H9 (cell line): ENCODE measurements at regions not wholly inside any gene's neighbourhood (a gene's known extent, or its start where the extent isn't known, plus 50 kb on each side); places are given as distances from the start of the nearest gene placed in this dataset.

Source experiments
- DNase-seq: peaks from one replicate; pipeline ENCODE4 v3.0.0-alpha.2; 2017
- H2AFZ ChIP-seq: one replicate; pipeline ENCODE4 v1.6.1; 2013; ENCODE audit warnings: mild to moderate bottlenecking, low read length, control low read depth, moderate library complexity
- H2AK5ac ChIP-seq: 2 replicates; pipeline ENCODE4 v1.6.1; 2013; ENCODE audit warnings: low read length, control low read depth, mixed read lengths; ENCODE audit not compliant: insufficient read length
- H2BK120ac ChIP-seq: one replicate; pipeline ENCODE4 v1.6.1; 2013; ENCODE audit warnings: low read depth, mild to moderate bottlenecking, low read length, control low read depth, inconsistent platforms; ENCODE audit not compliant: poor library complexity, severe bottlenecking
- H2BK12ac ChIP-seq: 2 replicates; pipeline ENCODE4 v1.6.1; 2013; ENCODE audit warnings: low read length, control low read depth, mixed read lengths, low read depth; ENCODE audit not compliant: insufficient read length
- H2BK15ac ChIP-seq: 2 replicates; pipeline ENCODE4 v1.6.1; 2013; ENCODE audit warnings: low read depth, low read length, control low read depth
- H2BK20ac ChIP-seq: one replicate; pipeline ENCODE4 v1.6.1; 2013; ENCODE audit warnings: low read depth, mild to moderate bottlenecking, low read length, control low read depth, inconsistent platforms; ENCODE audit not compliant: poor library complexity, severe bottlenecking
- H2BK5ac ChIP-seq: 2 replicates; pipeline ENCODE4 v1.6.1; 2013; ENCODE audit warnings: low read length, control low read depth, mixed read lengths; ENCODE audit not compliant: insufficient read length
- H3K14ac ChIP-seq: 2 replicates; pipeline ENCODE4 v1.6.1; 2013; ENCODE audit warnings: low read length, control low read depth; ENCODE audit not compliant: insufficient read depth
- H3K18ac ChIP-seq: 2 replicates; pipeline ENCODE4 v1.6.1; 2013; ENCODE audit warnings: low read depth, mild to moderate bottlenecking, mixed read lengths, low read length, control low read depth; ENCODE audit not compliant: insufficient read length
- H3K23ac ChIP-seq: 2 replicates; pipeline ENCODE4 v1.6.1; 2013; ENCODE audit warnings: low read length, control low read depth, mixed read lengths, low read depth; ENCODE audit not compliant: insufficient read length
- H3K23me2 ChIP-seq: 2 replicates; pipeline ENCODE4 v1.6.1; 2013; ENCODE audit warnings: low read depth, mild to moderate bottlenecking, mixed read lengths, low read length, control low read depth; ENCODE audit not compliant: insufficient read length, poor library complexity, severe bottlenecking
- H3K27ac ChIP-seq: 2 replicates; pipeline ENCODE4 v1.5.1; 2013; ENCODE audit warnings: low read length, control low read depth, mixed read lengths, low read depth; ENCODE audit not compliant: insufficient read length
- H3K27me3 ChIP-seq: 2 replicates; pipeline ENCODE4 v1.6.1; 2013; ENCODE audit warnings: low read length, control low read depth, inconsistent platforms; ENCODE audit not compliant: insufficient read depth
- H3K4ac ChIP-seq: 2 replicates; pipeline ENCODE4 v1.6.1; 2013; ENCODE audit warnings: low read depth, mild to moderate bottlenecking, control low read depth, inconsistent platforms, low read length, moderate library complexity
- H3K4me1 ChIP-seq: 2 replicates; pipeline ENCODE4 v1.6.1; 2013; ENCODE audit warnings: low read length, control low read depth, inconsistent platforms; ENCODE audit not compliant: insufficient read depth
- H3K4me2 ChIP-seq: 2 replicates; pipeline ENCODE4 v1.6.1; 2013; ENCODE audit warnings: low read length, control low read depth, mixed read lengths; ENCODE audit not compliant: insufficient read length, insufficient read depth
- H3K56ac ChIP-seq: 2 replicates; pipeline ENCODE4 v1.6.1; 2013; ENCODE audit warnings: low read depth, mild to moderate bottlenecking, mixed read lengths, low read length, control low read depth; ENCODE audit not compliant: insufficient read length
- H3K79me1 ChIP-seq: 2 replicates; pipeline ENCODE4 v1.6.1; 2013; ENCODE audit warnings: low read depth, mild to moderate bottlenecking, moderate library complexity, low read length, control low read depth, inconsistent platforms; ENCODE audit not compliant: insufficient read depth, poor library complexity, severe bottlenecking
- H3K79me2 ChIP-seq: 2 replicates; pipeline ENCODE4 v1.6.1; 2013; ENCODE audit warnings: low read length, control low read depth, inconsistent platforms; ENCODE audit not compliant: insufficient read depth
- H3K9ac ChIP-seq: 2 replicates; pipeline ENCODE4 v1.6.1; 2013; ENCODE audit warnings: low read length, control low read depth, mixed read lengths; ENCODE audit not compliant: insufficient read length; ENCODE audit errors: extremely low read depth
- H3K9me3 ChIP-seq: one replicate; pipeline ENCODE4 v1.6.1; 2013; ENCODE audit warnings: low read depth, low read length, inconsistent platforms; ENCODE audit not compliant: control insufficient read depth
- H3T11ph ChIP-seq: one replicate; pipeline ENCODE4 v1.6.1; 2013; ENCODE audit warnings: mild to moderate bottlenecking, low read length, control low read depth, inconsistent platforms
- H4K20me1 ChIP-seq: one replicate; pipeline ENCODE4 v1.6.1; 2013; ENCODE audit not compliant: control insufficient read depth, insufficient read length, insufficient read depth
- H4K5ac ChIP-seq: 2 replicates; pipeline ENCODE4 v1.6.1; 2013; ENCODE audit warnings: low read depth, mild to moderate bottlenecking, mixed read lengths, low read length, control low read depth; ENCODE audit not compliant: insufficient read length
- H4K8ac ChIP-seq: replicated peaks from 2 replicates; pipeline ENCODE4 v1.6.1; 2013; ENCODE audit warnings: low read length, control low read depth, mixed read lengths, low read depth; ENCODE audit not compliant: insufficient read length
- H4K91ac ChIP-seq: 2 replicates; pipeline ENCODE4 v1.6.1; 2013; ENCODE audit warnings: low read depth, mild to moderate bottlenecking, moderate library complexity, mixed read lengths, low read length, control low read depth; ENCODE audit not compliant: insufficient read length
- H3K27ac Mint-ChIP-seq, 3 experiments: 2 replicates in 2 of 3; 3 replicates in 1 of 3; pipeline ENCODE4 v1.8.0; 2020 to 2021; ENCODE audit warnings: mixed read lengths in 3 of 3, mild to moderate bottlenecking in 1 of 3, moderate library complexity in 1 of 3
- H3K27me3 Mint-ChIP-seq: 2 replicates; pipeline ENCODE4 v1.8.0; 2021; ENCODE audit warnings: low read depth, mild to moderate bottlenecking, moderate library complexity, mixed read lengths
- H3K36me3 Mint-ChIP-seq, 3 experiments: 2 replicates in 2 of 3; 3 replicates in 1 of 3; pipeline ENCODE4 v1.8.0; 2020 to 2021; ENCODE audit warnings: low read depth in 3 of 3, mixed read lengths in 3 of 3; ENCODE audit not compliant: insufficient read depth in 1 of 3
- H3K4me1 Mint-ChIP-seq, 2 experiments: 2 replicates each; pipeline ENCODE4 v1.8.0; 2020; ENCODE audit warnings: mixed read lengths in 2 of 2
- H3K4me3 Mint-ChIP-seq, 2 experiments: 2 replicates in 1 of 2; 3 replicates in 1 of 2; pipeline ENCODE4 v1.8.0; 2020 to 2021; ENCODE audit warnings: mild to moderate bottlenecking in 2 of 2, mixed read lengths in 2 of 2, moderate library complexity in 1 of 2
- H3K9me3 Mint-ChIP-seq, 2 experiments: 2 replicates in 1 of 2; 3 replicates in 1 of 2; pipeline ENCODE4 v1.8.0; 2020; ENCODE audit warnings: mild to moderate bottlenecking in 2 of 2, mixed read lengths in 2 of 2, moderate library complexity in 1 of 2
- CTCF ChIP-seq: fragments of 200-600 bp; sonication (generic); conservative IDR thresholded peaks from 3 replicates; pipeline ENCODE4 v1.8.0; 2021; ENCODE audit warnings: antibody characterized with exemption, mild to moderate bottlenecking
- WGBS: extraction: QIAGEN DNeasy Blood & Tissue Kit; methylation state at CpG from one replicate; pipeline ENCODE4 v1.1.7; 2013; ENCODE audit warnings: missing lambda C conversion rate, low lambda C conversion rate, mixed read lengths; ENCODE audit not compliant: insufficient read length; ENCODE audit errors: extremely low coverage; 5-methylcytosine and 5-hydroxymethylcytosine counted together

DNA sequence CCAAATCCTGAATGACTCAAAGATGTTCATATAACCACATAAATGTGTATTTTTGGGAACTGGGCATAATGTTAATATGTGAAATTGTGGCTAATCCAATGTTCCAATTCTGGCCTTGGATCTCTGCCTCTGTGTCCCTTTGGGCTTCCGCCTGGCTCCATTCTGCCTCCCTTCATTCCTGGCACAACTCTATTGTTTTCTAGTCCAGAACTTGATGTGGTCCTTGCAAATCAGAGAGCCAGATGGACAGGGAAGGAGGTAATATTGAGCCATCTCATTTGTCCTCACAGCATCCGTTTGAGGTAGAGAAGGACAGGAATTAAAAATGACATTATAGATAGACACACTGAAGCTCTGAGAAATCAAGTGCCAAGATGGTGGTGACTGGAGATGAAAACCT is 355.7 kb upstream of the TBL1XR1 start:
- Histone ChIP-seq H2BK20ac (no peak overlapping the region), H3K27me3 (no peaks in the 10 kb centered on the region), H3K23me2 (no peaks in the 10 kb centered on the region), H3K4me1 (peaks cover 5% of the 10 kb centered on the region; the same call in 1 of the 2 replicates), H2BK15ac (no peak overlapping the region), H3K14ac (no peak overlapping the region), H4K8ac (no peak overlapping the region), H2BK5ac (no peak overlapping the region), H3K18ac (no peak overlapping the region), H2AFZ (no peak overlapping the region), H3K79me2 (no peaks in the 10 kb centered on the region), H3K27ac (no peak overlapping the region), H4K5ac (no peak overlapping the region), H3T11ph (no peak overlapping the region), H4K91ac (no peak overlapping the region), H3K4ac (no peak overlapping the region), H4K20me1 (no peaks in the 10 kb centered on the region), H3K4me2 (no peak overlapping the region), H3K79me1 (no peaks in the 10 kb centered on the region), H3K23ac (no peak overlapping the region), H3K9me3 (no peaks in the 10 kb centered on the region), H2BK12ac (no peak overlapping the region), H2AK5ac (no peak overlapping the region), H3K56ac (no peak overlapping the region), H2BK120ac (no peak overlapping the region), H3K9ac (no peak overlapping the region)
- H3K27me3 Mint-ChIP-seq: no peaks in the 10 kb centered on the region
- H3K36me3 Mint-ChIP-seq: no peaks in the 10 kb centered on the region; a peak in 1 of 7 replicates
- peaks cover 35 to 40% of the 10 kb centered on the region in 2 experiments for H3K4me1 Mint-ChIP-seq
- DNase-seq: no peak
- no peak overlapping the region for H3K4me3 Mint-ChIP-seq
- H3K27ac Mint-ChIP-seq: no peak overlapping the region
- H3K9me3 Mint-ChIP-seq: no peaks in the 10 kb centered on the region; a peak in 1 of 5 replicates
- no CpG with 5 or more reads among the region's 2 CpGs for WGBS
- no peak for TF ChIP-seq CTCF
